ENCODE measurements at regions not wholly inside any gene's neighbourhood (a gene's known extent, or its start where the extent isn't known, plus 50 kb on each side); places are given as distances from the start of the nearest gene placed in this dataset.

GRCh38 chr9:135376511-135377265 is 102.9 kb upstream of the PPP1R26 start:
- H4K20me1 ChIP-seq (ENCODE audit: insufficient read depth), result no peaks in the 10 kb centered on the region
- no peak overlapping the region for H3K4me2 ChIP-seq
- no peak overlapping the region for H2AFZ ChIP-seq (ENCODE audit: low read depth)
- no peak overlapping the region for H3K4me3 ChIP-seq (IDR thresholded peaks at IDR 0.05; ENCODE audit: insufficient read depth, low read depth, low read length)
- H3K36me3 ChIP-seq (ENCODE audit: insufficient read depth), result no peaks in the 10 kb centered on the region
- H3K27me3 ChIP-seq (ENCODE audit: insufficient read depth, low read depth), result peaks cover 21% of the 10 kb centered on the region
- H3K27ac ChIP-seq, result no peak overlapping the region
- no peaks in the 10 kb centered on the region for H3K79me2 ChIP-seq (ENCODE audit: insufficient read depth, low read depth)
- H3K9ac ChIP-seq, result no peak overlapping the region
- H3K4me1 ChIP-seq (ENCODE audit: low read depth, poor library complexity, severe bottlenecking), result no peaks in the 10 kb centered on the region
- no peak for TF ChIP-seq CTCF (conservative IDR thresholded peaks at IDR 0.05; ENCODE audit: low read depth, low read length)

GRCh38 chr9:135377431-135377830 is 102.2 kb upstream of the PPP1R26 start:
- Histone ChIP-seq H3K36me3 (ENCODE audit: insufficient read depth) (no peaks in the 10 kb centered on the region), H3K4me2 (no peak overlapping the region), H3K27ac (no peak overlapping the region), H3K4me3 (IDR thresholded peaks at IDR 0.05; ENCODE audit: insufficient read depth, low read depth, low read length) (no peak overlapping the region), H3K9ac (no peak overlapping the region), H2AFZ (ENCODE audit: low read depth) (no peak overlapping the region), H3K27me3 (ENCODE audit: insufficient read depth, low read depth) (peaks cover 19% of the 10 kb centered on the region), H4K20me1 (ENCODE audit: insufficient read depth) (no peaks in the 10 kb centered on the region), H3K4me1 (ENCODE audit: low read depth, poor library complexity, severe bottlenecking) (no peaks in the 10 kb centered on the region), H3K79me2 (ENCODE audit: insufficient read depth, low read depth) (no peaks in the 10 kb centered on the region)
- no peak for TF ChIP-seq CTCF (conservative IDR thresholded peaks at IDR 0.05; ENCODE audit: low read depth, low read length)

- peaks cover 24% of the 10 kb centered on the region for H3K27me3 ChIP-seq (ENCODE audit: insufficient read depth, low read depth)
- no peaks in the 10 kb centered on the region for H4K20me1 ChIP-seq (ENCODE audit: insufficient read depth)
Observed at GRCh38 chr9:135378751-135379150, 100.8 kb upstream of the PPP1R26 start.

GRCh38 chr9:135379540-135380267 is 99.9 kb upstream of the PPP1R26 start:
- Histone ChIP-seq H3K9ac (no peak overlapping the region), H3K4me1 (ENCODE audit: low read depth, poor library complexity, severe bottlenecking) (no peaks in the 10 kb centered on the region), H3K36me3 (ENCODE audit: insufficient read depth) (no peaks in the 10 kb centered on the region), H4K20me1 (ENCODE audit: insufficient read depth) (no peaks in the 10 kb centered on the region), H3K27ac (no peak overlapping the region), H3K4me3 (IDR thresholded peaks at IDR 0.05; ENCODE audit: insufficient read depth, low read depth, low read length) (no peak overlapping the region), H2AFZ (ENCODE audit: low read depth) (no peak overlapping the region), H3K27me3 (ENCODE audit: insufficient read depth, low read depth) (peaks cover 22% of the 10 kb centered on the region), H3K4me2 (no peak overlapping the region), H3K79me2 (ENCODE audit: insufficient read depth, low read depth) (no peaks in the 10 kb centered on the region)
- TF ChIP-seq CTCF (conservative IDR thresholded peaks at IDR 0.05; ENCODE audit: low read depth, low read length), result no peak

More at GRCh38 chr9:135378751-135379150, 100.8 kb upstream of the PPP1R26 start:
- Histone ChIP-seq H3K9ac (no peak overlapping the region), H3K36me3 (ENCODE audit: insufficient read depth) (no peaks in the 10 kb centered on the region), H3K79me2 (ENCODE audit: insufficient read depth, low read depth) (no peaks in the 10 kb centered on the region), H3K4me1 (ENCODE audit: low read depth, poor library complexity, severe bottlenecking) (no peaks in the 10 kb centered on the region), H3K4me3 (IDR thresholded peaks at IDR 0.05; ENCODE audit: insufficient read depth, low read depth, low read length) (no peak overlapping the region), H3K27ac (no peak overlapping the region), H3K4me2 (no peak overlapping the region), H2AFZ (ENCODE audit: low read depth) (no peak overlapping the region)
- TF ChIP-seq CTCF (conservative IDR thresholded peaks at IDR 0.05; ENCODE audit: low read depth, low read length), result no peak
